ENCODE measurements at regions not wholly inside any gene's neighbourhood (a gene's known extent, or its start where the extent isn't known, plus 50 kb on each side); places are given as distances from the start of the nearest gene placed in this dataset.

DNA sequence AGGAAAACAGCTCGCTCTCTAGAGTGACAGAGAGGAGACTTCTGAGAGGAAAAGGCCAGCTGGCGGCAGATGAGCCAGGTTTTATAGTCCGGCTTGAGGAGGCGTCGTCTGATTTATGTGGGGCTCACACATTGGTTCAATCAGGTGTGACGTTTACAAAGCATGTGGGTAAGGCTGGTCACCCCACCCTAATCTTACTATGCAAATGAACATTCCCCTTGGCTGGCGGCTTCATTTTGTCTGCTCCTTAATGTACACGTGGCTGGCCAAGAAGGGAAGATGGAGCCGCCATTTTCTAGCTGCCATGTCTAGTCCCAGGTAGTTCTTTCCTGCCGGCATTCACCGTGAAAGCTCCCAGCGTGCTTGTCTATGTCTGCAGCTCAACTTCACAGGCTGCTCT is 299.1 kb upstream of the SPRED2 start:
- TF ChIP-seq MYC (IDR thresholded peaks at IDR 0.05; ENCODE audit: low read depth, low read length) (no peak), POLR2A (IDR thresholded peaks at IDR 0.05; ENCODE audit: extremely low read depth, insufficient read length) (no peak)
- TF ChIP-seq, protein P1, sequence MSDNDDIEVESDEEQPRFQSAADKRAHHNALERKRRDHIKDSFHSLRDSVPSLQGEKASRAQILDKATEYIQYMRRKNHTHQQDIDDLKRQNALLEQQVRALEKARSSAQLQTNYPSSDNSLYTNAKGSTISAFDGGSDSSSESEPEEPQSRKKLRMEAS (IDR thresholded peaks at IDR 0.05; ENCODE audit: low read depth, low read length): no peak
- TF ChIP-seq, protein P2, sequence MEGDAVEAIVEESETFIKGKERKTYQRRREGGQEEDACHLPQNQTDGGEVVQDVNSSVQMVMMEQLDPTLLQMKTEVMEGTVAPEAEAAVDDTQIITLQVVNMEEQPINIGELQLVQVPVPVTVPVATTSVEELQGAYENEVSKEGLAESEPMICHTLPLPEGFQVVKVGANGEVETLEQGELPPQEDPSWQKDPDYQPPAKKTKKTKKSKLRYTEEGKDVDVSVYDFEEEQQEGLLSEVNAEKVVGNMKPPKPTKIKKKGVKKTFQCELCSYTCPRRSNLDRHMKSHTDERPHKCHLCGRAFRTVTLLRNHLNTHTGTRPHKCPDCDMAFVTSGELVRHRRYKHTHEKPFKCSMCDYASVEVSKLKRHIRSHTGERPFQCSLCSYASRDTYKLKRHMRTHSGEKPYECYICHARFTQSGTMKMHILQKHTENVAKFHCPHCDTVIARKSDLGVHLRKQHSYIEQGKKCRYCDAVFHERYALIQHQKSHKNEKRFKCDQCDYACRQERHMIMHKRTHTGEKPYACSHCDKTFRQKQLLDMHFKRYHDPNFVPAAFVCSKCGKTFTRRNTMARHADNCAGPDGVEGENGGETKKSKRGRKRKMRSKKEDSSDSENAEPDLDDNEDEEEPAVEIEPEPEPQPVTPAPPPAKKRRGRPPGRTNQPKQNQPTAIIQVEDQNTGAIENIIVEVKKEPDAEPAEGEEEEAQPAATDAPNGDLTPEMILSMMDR (IDR thresholded peaks at IDR 0.05; ENCODE audit: low read depth, low read length): no peak
- H3K4me3 ChIP-seq (ENCODE audit: low read depth, low read length): no peak overlapping the region
- DNase-seq (ENCODE audit: low read depth): no peak

DNA sequence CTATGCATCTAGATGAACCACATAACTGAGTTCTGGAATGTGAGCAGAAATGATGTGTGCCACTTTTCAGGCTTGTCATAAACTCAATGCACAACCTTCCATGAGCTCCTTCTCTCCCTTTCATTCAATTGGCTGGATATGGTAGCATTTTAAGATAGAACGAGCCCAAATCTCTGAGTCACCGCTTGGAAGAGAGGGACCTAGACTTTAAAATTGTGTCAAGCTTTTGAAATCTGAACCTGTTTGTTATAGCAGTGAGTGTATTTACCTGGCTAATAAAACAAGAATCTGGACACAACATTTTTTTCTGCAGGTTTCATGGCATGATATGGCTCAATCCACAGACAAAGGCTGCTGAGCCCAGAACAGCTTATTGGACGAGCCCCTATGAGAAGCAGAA is 297.8 kb upstream of the SPRED2 start:
- no peak for TF ChIP-seq POLR2A (IDR thresholded peaks at IDR 0.05; ENCODE audit: extremely low read depth, insufficient read length)
- no peak for TF ChIP-seq MYC (IDR thresholded peaks at IDR 0.05; ENCODE audit: low read depth, low read length)
- TF ChIP-seq, protein P2 (IDR thresholded peaks at IDR 0.05; ENCODE audit: low read depth, low read length): no peak
- TF ChIP-seq, protein P1 (IDR thresholded peaks at IDR 0.05; ENCODE audit: low read depth, low read length): no peak
- H3K4me3 ChIP-seq (ENCODE audit: low read depth, low read length): no peak overlapping the region
- DNase-seq (ENCODE audit: low read depth): no peak

DNA sequence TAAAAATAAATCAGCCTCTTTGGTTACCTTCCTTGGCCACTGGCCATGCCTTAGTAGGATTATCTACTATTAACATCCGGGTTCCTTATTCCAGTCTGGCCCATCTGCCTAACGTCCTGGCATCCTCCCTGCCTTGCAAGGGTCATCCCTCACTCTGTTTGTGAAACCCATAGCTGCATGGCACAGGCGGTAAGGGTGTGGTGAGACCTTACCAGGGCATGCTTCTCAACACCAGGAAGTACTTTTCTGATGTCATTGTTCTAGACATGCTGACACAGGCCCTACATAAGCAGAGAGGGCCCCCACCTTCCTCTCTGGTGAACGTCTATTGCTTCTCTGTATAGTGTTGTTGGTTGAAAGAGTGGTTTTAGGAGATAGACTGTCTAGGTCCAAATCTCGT is 296.8 kb upstream of the SPRED2 start:
- TF ChIP-seq, protein P1 (IDR thresholded peaks at IDR 0.05; ENCODE audit: low read depth, low read length): no peak
- TF ChIP-seq, protein P2 (IDR thresholded peaks at IDR 0.05; ENCODE audit: low read depth, low read length): no peak
- TF ChIP-seq MYC (IDR thresholded peaks at IDR 0.05; ENCODE audit: low read depth, low read length) (no peak), POLR2A (IDR thresholded peaks at IDR 0.05; ENCODE audit: extremely low read depth, insufficient read length) (no peak)
- no peak for DNase-seq (ENCODE audit: low read depth)
- no peak overlapping the region for H3K4me3 ChIP-seq (ENCODE audit: low read depth, low read length)

DNA sequence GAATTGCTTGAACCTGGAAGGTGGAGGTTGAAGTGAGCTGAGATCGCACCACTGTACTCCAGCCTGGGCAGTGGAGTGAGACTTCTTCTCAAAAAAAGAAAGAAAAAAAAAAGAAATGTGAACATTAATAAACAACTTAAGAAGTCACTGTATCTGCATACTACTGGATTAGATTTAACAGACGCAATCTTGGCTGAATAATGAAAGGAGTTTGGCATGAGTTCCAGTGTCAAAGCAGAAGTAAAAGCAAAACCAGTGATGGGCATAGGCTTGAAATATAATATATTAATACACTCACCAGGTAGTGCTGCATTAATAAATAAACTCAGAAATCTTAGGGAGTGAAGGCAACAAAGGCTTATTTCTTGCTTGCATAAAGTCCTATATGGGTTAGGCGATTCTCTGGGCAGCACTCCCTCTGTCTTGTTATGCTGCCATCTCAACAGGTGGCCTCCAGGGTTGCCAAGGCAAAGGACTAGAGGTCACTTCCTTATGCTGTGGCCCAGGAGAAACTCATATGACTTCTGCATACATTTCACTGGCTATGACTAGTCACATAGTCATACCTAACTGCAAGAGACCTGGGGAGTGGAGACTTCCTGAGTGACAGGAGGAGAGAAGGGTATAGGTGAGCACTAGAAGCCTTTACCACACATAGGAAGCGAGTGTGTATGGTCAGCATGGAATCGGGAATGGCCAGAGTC is 296.2 kb upstream of the SPRED2 start:
- DNase-seq (ENCODE audit: low read depth): no peak
- no peak overlapping the region for H3K4me3 ChIP-seq (ENCODE audit: low read depth, low read length)
- TF ChIP-seq POLR2A (IDR thresholded peaks at IDR 0.05; ENCODE audit: extremely low read depth, insufficient read length): no peak
- TF ChIP-seq, protein P1 (IDR thresholded peaks at IDR 0.05; ENCODE audit: low read depth, low read length): no peak
- TF ChIP-seq MYC (IDR thresholded peaks at IDR 0.05; ENCODE audit: low read depth, low read length): no peak

DNA sequence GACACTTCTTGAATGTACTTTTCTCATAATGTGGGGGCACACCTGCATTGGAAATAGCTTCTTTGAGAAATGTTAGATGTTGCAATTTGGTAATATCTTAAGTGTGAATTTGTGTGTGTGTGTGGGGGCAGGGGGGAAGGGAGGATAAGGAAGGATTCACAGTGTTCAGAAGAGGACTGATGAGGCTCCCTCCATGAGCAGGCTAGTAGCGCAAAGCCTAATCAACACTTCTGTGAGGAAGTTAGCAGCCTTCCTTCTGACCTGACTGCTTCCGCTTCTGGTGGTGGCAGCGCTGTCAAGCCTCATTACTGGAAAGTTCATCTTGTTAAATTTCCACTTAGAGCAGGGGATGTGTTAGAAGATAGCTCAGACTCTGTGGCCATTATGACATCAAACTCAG is 295.4 kb upstream of the SPRED2 start:
- H3K4me3 ChIP-seq (ENCODE audit: low read depth, low read length): no peak overlapping the region
- no peak for DNase-seq (ENCODE audit: low read depth)
- TF ChIP-seq, protein P1 (IDR thresholded peaks at IDR 0.05; ENCODE audit: low read depth, low read length): no peak
- TF ChIP-seq, protein P2 (IDR thresholded peaks at IDR 0.05; ENCODE audit: low read depth, low read length): no peak
- TF ChIP-seq MYC (IDR thresholded peaks at IDR 0.05; ENCODE audit: low read depth, low read length) (no peak), POLR2A (IDR thresholded peaks at IDR 0.05; ENCODE audit: extremely low read depth, insufficient read length) (no peak)

DNA sequence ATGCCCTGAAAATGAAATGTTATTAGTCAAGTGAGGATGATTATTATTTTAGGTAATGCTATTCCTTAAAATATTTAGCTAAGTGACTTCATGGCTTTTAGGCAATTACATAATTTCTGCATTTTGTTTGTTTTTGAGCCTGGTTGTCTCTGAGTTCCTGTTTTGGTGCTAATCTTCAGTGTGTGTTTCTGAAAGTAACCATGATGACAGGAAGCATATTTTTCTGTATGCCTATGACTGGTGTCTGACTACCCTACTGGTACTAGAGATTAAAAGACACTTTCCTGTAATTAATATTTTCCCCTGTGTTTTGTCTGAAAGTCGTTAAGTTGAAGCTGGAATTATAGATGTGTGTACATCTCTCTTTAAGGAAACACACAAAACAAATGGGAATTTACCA is 295.0 kb upstream of the SPRED2 start:
- TF ChIP-seq, protein P2 (IDR thresholded peaks at IDR 0.05; ENCODE audit: low read depth, low read length): no peak
- TF ChIP-seq, protein P1 (IDR thresholded peaks at IDR 0.05; ENCODE audit: low read depth, low read length): no peak
- TF ChIP-seq POLR2A (IDR thresholded peaks at IDR 0.05; ENCODE audit: extremely low read depth, insufficient read length): no peak
- no peak for TF ChIP-seq MYC (IDR thresholded peaks at IDR 0.05; ENCODE audit: low read depth, low read length)
- DNase-seq (ENCODE audit: low read depth): no peak
- no peak overlapping the region for H3K4me3 ChIP-seq (ENCODE audit: low read depth, low read length)

All from NB4 (cell line).